Activated CD8-positive, alpha-beta T cell treated with anti-CD3 and anti-CD28 coated beads for 36 hours (primary cell): ENCODE measurements at regions not wholly inside any gene's neighbourhood (a gene's known extent, or its start where the extent isn't known, plus 50 kb on each side); places are given as distances from the start of the nearest gene placed in this dataset.
A peak's percentile ranks its signal among the peaks of the same experiment; 100 is the strongest.

Source experiments
- ATAC-seq: fragments of 200-7000 bp; cut with Tn5 transposase; one replicate; pipeline ENCODE4 v1.10.0; 2021; ENCODE audit warnings: mild to moderate bottlenecking, moderate library complexity
- CTCF ChIA-PET: fragments of 350-600 bp; sonication (Branson Sonifier 250); formaldehyde crosslinking; loops from one replicate; lab custom pipeline; 2021; ENCODE audit warnings: antibody characterized with exemption; lab: Charles Lee
- POLR2A ChIA-PET: fragments of 350-600 bp; sonication (Branson Sonifier 250); formaldehyde crosslinking; loops from one replicate; lab custom pipeline; 2021; ENCODE audit warnings: antibody characterized with exemption; lab: Charles Lee
- DNase-seq: peaks from one replicate; pipeline ENCODE4 v3.0.0-alpha.2; 2020
- H3K27ac Mint-ChIP-seq: one replicate; pipeline ENCODE4 v1.8.0; 2021; ENCODE audit warnings: mild to moderate bottlenecking, mixed read lengths
- H3K27me3 Mint-ChIP-seq: one replicate; pipeline ENCODE4 v1.8.0; 2021; ENCODE audit warnings: mixed read lengths
- H3K36me3 Mint-ChIP-seq: one replicate; pipeline ENCODE4 v1.8.0; 2021; ENCODE audit warnings: low read depth, mixed read lengths
- H3K4me1 Mint-ChIP-seq: one replicate; pipeline ENCODE4 v1.8.0; 2021; ENCODE audit warnings: low read depth, mixed read lengths
- H3K4me3 Mint-ChIP-seq: one replicate; pipeline ENCODE4 v1.8.0; 2021; ENCODE audit warnings: mild to moderate bottlenecking, moderate library complexity, mixed read lengths
- H3K9me3 Mint-ChIP-seq: one replicate; pipeline ENCODE4 v1.8.0; 2021; ENCODE audit warnings: mixed read lengths
- intact Hi-C: fragments of 100-400 bp; cut with micrococcal nuclease; formaldehyde crosslinking; loops from one replicate; pipeline ENCODE4 v1.10.0; 2022
- TF ChIP-seq, protein P1 (sequence below): fragments of 200-600 bp; IDR thresholded peaks from one replicate; pipeline ENCODE4 v1.8.0; 2022; ENCODE audit warnings: antibody characterized with exemption, mild to moderate bottlenecking

DNA sequence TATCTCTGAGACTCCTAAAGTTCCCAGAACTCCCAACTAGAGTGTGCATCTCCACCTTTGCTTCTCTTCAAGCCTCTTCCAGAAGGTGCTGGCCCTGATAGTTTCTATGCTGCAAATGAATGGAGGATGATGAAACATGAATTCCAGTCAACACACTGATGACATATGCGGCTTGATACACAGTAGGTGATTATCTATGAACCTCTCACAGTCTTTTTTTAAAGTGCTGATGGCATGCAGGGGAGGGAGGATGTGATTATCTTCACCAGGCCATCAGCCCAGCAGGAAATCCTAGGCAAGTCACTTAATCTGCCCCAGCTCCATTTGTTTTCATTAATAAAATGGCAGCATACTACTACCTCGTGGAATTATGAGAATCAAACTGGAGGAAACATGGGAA lies 548.5 kb downstream of the SOX6 start:
- Mint-ChIP-seq H3K27me3 (peaks cover 3% of the 10 kb centered on the region), H3K4me1 (no peaks in the 10 kb centered on the region), H3K9me3 (no peaks in the 10 kb centered on the region), H3K36me3 (no peaks in the 10 kb centered on the region), H3K27ac (no peak overlapping the region), H3K4me3 (no peak overlapping the region)
- intact Hi-C loops: no loop called here
- ChIA-PET POLR2A (no interaction called here), CTCF (no interaction called here)
- no peak for DNase-seq
- TF ChIP-seq, protein P1, sequence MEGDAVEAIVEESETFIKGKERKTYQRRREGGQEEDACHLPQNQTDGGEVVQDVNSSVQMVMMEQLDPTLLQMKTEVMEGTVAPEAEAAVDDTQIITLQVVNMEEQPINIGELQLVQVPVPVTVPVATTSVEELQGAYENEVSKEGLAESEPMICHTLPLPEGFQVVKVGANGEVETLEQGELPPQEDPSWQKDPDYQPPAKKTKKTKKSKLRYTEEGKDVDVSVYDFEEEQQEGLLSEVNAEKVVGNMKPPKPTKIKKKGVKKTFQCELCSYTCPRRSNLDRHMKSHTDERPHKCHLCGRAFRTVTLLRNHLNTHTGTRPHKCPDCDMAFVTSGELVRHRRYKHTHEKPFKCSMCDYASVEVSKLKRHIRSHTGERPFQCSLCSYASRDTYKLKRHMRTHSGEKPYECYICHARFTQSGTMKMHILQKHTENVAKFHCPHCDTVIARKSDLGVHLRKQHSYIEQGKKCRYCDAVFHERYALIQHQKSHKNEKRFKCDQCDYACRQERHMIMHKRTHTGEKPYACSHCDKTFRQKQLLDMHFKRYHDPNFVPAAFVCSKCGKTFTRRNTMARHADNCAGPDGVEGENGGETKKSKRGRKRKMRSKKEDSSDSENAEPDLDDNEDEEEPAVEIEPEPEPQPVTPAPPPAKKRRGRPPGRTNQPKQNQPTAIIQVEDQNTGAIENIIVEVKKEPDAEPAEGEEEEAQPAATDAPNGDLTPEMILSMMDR: no peak
- no peak for ATAC-seq

DNA sequence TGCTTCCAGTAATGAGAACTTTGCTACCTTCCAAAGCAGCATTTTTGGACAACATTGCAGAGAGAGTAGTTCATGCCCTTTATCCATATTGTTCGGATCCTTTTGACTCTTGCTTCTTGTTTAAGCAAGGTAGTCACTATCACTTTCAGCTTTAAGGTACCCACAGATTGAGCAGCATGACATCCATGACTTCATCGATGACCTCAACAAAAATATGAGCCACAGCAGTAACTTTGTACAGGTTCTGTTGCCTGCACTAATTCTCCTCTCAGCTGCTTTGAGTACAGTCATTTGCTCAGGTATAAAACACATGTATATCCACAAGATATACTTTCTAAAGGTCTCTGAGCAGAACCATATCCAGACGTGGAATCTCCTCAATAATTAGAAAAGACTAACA lies 546.3 kb downstream of the SOX6 start:
- peaks cover 3% of the 10 kb centered on the region for H3K27me3 Mint-ChIP-seq
- H3K4me1 Mint-ChIP-seq: no peaks in the 10 kb centered on the region
- CTCF ChIA-PET: no interaction called here
- TF ChIP-seq, protein P1: no peak
- intact Hi-C loops: no loop called here
- POLR2A ChIA-PET: no interaction called here
- ATAC-seq (no peak), DNase-seq (no peak)
- no peak overlapping the region for H3K27ac Mint-ChIP-seq
- no peak overlapping the region for H3K4me3 Mint-ChIP-seq
- peaks cover 3% of the 10 kb centered on the region for H3K9me3 Mint-ChIP-seq
- no peaks in the 10 kb centered on the region for H3K36me3 Mint-ChIP-seq

DNA sequence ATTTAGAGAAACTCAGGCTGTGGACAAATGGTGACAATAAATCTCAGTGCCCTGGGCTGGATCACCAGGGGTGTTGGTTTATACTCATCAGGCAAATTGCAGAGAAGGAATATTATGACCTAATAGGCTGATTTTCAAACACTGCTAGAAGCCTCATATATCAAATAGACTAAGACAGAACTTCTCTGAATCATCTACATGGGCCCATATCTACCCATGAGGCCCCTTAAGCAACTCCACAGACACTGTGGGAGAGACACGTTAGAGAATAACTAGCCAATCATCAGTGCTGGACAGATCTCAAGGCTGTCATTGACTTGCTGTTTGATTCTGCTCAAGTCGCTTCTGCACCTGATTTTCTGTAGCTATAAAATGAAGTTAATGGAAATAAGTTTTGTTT lies 545.8 kb downstream of the SOX6 start:
- intact Hi-C loops: no loop called here
- H3K4me3 Mint-ChIP-seq: no peak overlapping the region
- CTCF ChIA-PET: no interaction called here

DNA sequence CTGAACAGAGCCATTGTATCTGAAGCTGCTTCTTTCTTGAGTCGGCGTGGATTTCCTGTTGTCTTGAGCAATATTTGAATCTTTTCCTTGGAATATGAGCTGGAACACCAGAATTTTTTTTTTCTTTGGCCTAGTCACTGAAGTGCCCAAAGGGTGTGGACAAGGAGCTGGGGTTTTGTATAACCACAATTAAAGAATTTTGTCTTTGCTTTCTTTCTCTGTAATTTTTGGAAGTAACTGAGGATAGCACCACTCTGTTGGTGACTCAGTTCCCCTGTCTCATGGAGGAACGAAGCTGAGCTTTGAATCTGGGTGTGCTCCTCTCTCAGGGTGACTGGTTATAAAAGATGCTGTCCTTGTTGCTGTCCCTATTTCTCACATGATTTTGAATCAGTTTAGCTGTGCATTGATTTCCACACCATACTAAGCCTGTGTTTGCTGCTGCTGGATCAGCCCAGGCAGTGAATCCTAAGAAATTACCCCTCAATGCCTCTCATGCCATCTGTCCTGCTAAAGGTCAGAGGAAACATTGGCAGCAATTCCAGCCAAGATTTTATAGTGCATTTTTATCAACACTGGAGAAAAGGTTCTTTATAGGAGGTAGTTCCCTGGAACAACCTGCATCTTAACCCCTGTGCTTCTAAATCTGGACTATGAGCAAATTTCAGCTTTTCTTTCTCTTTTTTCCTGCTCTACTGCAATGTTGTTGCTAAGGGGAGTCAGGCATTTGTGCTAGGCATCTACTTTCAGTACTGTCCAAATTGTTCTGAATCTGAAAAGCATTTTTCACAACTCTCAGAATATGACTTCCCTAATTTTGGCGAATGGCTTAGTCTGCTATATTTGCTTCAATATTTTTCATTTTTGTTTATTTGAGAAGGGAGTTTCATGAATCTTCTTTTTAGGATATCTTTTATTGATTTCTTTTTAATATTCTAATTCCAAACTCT lies 540.8 kb downstream of the SOX6 start:
- H3K36me3 Mint-ChIP-seq: no peaks in the 10 kb centered on the region
- H3K4me3 Mint-ChIP-seq: no peak overlapping the region
- ChIA-PET CTCF (no interaction called here), POLR2A (no interaction called here)
- intact Hi-C loops: no loop called here
- TF ChIP-seq, protein P1: no peak
- DNase-seq (no peak), ATAC-seq (no peak)
- peaks cover 3% of the 10 kb centered on the region for H3K9me3 Mint-ChIP-seq
- no peak overlapping the region for H3K27ac Mint-ChIP-seq
- peaks cover 3% of the 10 kb centered on the region for H3K4me1 Mint-ChIP-seq
- H3K27me3 Mint-ChIP-seq: peaks cover 5% of the 10 kb centered on the region

More for the DNA sequence above, 545.8 kb downstream of the SOX6 start:
- Mint-ChIP-seq H3K4me1 (no peaks in the 10 kb centered on the region), H3K27ac (no peak overlapping the region), H3K36me3 (no peaks in the 10 kb centered on the region), H3K9me3 (peaks cover 3% of the 10 kb centered on the region), H3K27me3 (peaks cover 5% of the 10 kb centered on the region)
- TF ChIP-seq, protein P1: no peak
- POLR2A ChIA-PET: no interaction called here
- no peak for DNase-seq
- no peak for ATAC-seq

DNA sequence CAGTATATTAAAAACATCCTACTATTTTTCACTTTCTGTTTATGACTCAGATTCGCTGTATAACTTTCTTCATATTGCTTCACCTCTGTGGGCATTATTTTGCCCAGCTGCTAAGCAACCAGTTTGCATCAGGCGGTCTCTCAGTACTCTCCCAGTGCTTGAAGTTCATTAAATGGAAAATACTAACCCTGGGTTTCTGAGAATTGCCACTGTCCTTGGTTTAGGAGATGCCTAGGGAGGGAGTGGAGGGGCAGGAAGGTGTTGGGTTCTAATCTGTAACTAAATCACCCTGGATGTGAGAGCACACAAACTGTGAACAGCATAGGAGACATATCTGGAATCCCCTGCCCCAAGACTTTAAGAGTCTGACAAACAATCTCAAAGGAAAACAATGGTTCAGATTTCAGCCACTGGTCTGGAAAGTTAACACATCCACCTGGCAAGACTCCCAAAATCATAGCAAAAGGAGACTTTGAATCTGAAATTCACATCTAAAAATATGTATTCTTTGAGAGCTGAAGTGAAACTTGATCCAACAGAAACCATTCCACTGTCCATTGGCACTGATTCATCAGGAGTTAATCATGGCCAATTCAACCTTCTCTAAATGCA lies 540.0 kb downstream of the SOX6 start:
- H3K36me3 Mint-ChIP-seq: no peaks in the 10 kb centered on the region
- peak; percentile 61 for ATAC-seq
- intact Hi-C loops: no loop called here
- peaks cover 3% of the 10 kb centered on the region for H3K4me1 Mint-ChIP-seq
- peaks cover 3% of the 10 kb centered on the region for H3K9me3 Mint-ChIP-seq
- DNase-seq: peak; percentile 18
- CTCF ChIA-PET: no interaction called here
- H3K27ac Mint-ChIP-seq: no peak overlapping the region
- no peak overlapping the region for H3K4me3 Mint-ChIP-seq
- POLR2A ChIA-PET: no interaction called here
- TF ChIP-seq, protein P1: no peak
- H3K27me3 Mint-ChIP-seq: peaks cover 5% of the 10 kb centered on the region
